ENCODE measurements at regions not wholly inside any gene's neighbourhood (a gene's known extent, or its start where the extent isn't known, plus 50 kb on each side); places are given as distances from the start of the nearest gene placed in this dataset.

- Histone ChIP-seq H3K27ac (ENCODE audit: low read depth, low read length) (no peak overlapping the region), H3K36me3 (ENCODE audit: control insufficient read depth in 2 of 4, insufficient read depth in 4 of 4, low read length in 3 of 4) (no peaks in the 10 kb centered on the region), H2BK12ac (ENCODE audit: low read depth, low read length) (no peak overlapping the region), H3K4me2 (ENCODE audit: insufficient read depth in 1 of 2, low read depth in 2 of 2, low read length in 2 of 2) (no peak overlapping the region), H3K56ac (replicated peaks; ENCODE audit: insufficient read length, low read depth, low read length) (no peak overlapping the region), H4K5ac (ENCODE audit: insufficient read length, low read depth, low read length) (no peak overlapping the region), H2AK5ac (ENCODE audit: low read depth, low read length) (no peak overlapping the region), H2AFZ (ENCODE audit: low read length) (no peak overlapping the region), H3K79me1 (ENCODE audit: low read depth, low read length) (no peaks in the 10 kb centered on the region), H3K4me1 (replicated peaks in 1 of 4; ENCODE audit: control insufficient read depth in 3 of 4, insufficient read depth in 4 of 4, low read length in 3 of 4) (no peaks in the 10 kb centered on the region), H3K27me3 (replicated peaks in 1 of 4; ENCODE audit: control insufficient read depth in 3 of 4, extremely low read depth in 1 of 4, insufficient read depth in 3 of 4, low read length in 3 of 4) (no peaks in the 10 kb centered on the region), H2BK15ac (ENCODE audit: low read length) (no peak overlapping the region), H2BK20ac (ENCODE audit: low read length) (no peak overlapping the region), H2BK120ac (replicated peaks; ENCODE audit: low read depth, low read length) (no peak overlapping the region), H3K14ac (ENCODE audit: insufficient read length) (no peak overlapping the region), H4K20me1 (replicated peaks in 1 of 2; ENCODE audit: control insufficient read depth in 1 of 2, insufficient read depth in 2 of 2, low read length in 2 of 2) (no peaks in the 10 kb centered on the region), H4K91ac (replicated peaks; ENCODE audit: insufficient read length, low read length) (no peak overlapping the region), H3K79me2 (ENCODE audit: control insufficient read depth in 1 of 2, insufficient read depth in 2 of 2, low read length in 2 of 2) (no peaks in the 10 kb centered on the region), H3K9ac (replicated peaks in 1 of 4; ENCODE audit: extremely low read depth in 1 of 4, low read depth in 3 of 4, low read length in 3 of 4) (no peak overlapping the region), H3K4ac (replicated peaks; ENCODE audit: insufficient read length, low read depth, low read length) (no peak overlapping the region), H2BK5ac (ENCODE audit: low read depth, low read length) (no peak overlapping the region), H3K9me3 (ENCODE audit: insufficient read depth in 2 of 2, low read depth in 1 of 2, low read length in 1 of 2) (no peaks in the 10 kb centered on the region), H3K23ac (ENCODE audit: insufficient read length) (no peak overlapping the region), H4K8ac (ENCODE audit: extremely low read depth, insufficient read depth, low read length) (no peak overlapping the region), H3K18ac (ENCODE audit: extremely low read depth, low read length) (no peak overlapping the region), H3K4me3 (ENCODE audit: extremely low read depth in 1 of 4, insufficient read depth in 2 of 4, low read depth in 3 of 4, low read length in 4 of 4) (no peak overlapping the region), H3K23me2 (ENCODE audit: low read depth, low read length) (no peaks in the 10 kb centered on the region)
- POLR2A ChIA-PET (ENCODE audit: partially characterized antibody): no interaction called here
- CTCF ChIA-PET (ENCODE audit: partially characterized antibody): interaction anchor here (0.6 kb wide), 1 partner anchor 1495 kb away, joined by 5 read pairs; no protein-coding TSS in a partner anchor
- TF ChIP-seq BACH1 (IDR thresholded peaks at IDR 0.05; ENCODE audit: low read length): no peak
- TF ChIP-seq CBX5 (IDR thresholded peaks at IDR 0.05; ENCODE audit: low read depth, low read length): no peak
- TF ChIP-seq EP300 (IDR thresholded peaks at IDR 0.05; ENCODE audit: borderline replicate concordance in 1 of 2, low read depth in 2 of 2, low read length in 2 of 2): no peak
- TF ChIP-seq SUZ12 (IDR thresholded peaks at IDR 0.05; ENCODE audit: low read length): no peak
- TF ChIP-seq HDAC6 (IDR thresholded peaks at IDR 0.05; ENCODE audit: low read depth, low read length): no peak
- DNase-seq (ENCODE audit: low read depth in 1 of 2, low spot score in 2 of 2) (no peak), FAIRE-seq (no peak)
- 84% methylated on average over 3 of the region's 3 CpGs; no CpG with 5 or more reads in 1 of the 2 experiments for WGBS, 2 experiments (ENCODE audit: extremely low coverage in 1 of 2, insufficient coverage in 1 of 2, insufficient read length in 1 of 2, insufficient replicate concordance in 2 of 2, low coverage in 1 of 2, low lambda C conversion rate in 2 of 2, missing lambda C conversion rate in 1 of 2)
Observed at GRCh38 chr2:215556979-215557378, 121.1 kb upstream of the FN1 start.

Measured in H1 (cell line).